Prostate gland (tissue), 2 donors: ENCODE measurements at regions not wholly inside any gene's neighbourhood (a gene's known extent, or its start where the extent isn't known, plus 50 kb on each side); places are given as distances from the start of the nearest gene placed in this dataset.

ENCODE experiments used
- POLR2AphosphoS5 ChIP-seq: sonication (generic); formaldehyde crosslinking; IDR thresholded peaks from one replicate; pipeline ENCODE4 v1.6.1; 2017; ENCODE audit warnings: antibody characterized with exemption
- TF ChIP-seq, protein P1 (sequence below), 4 experiments: fragments of 200-600 bp in 2 of 4; fragments of 450-650 bp in 2 of 4; sonication (generic) in 2 of 4; IDR thresholded peaks; 1 replicate in 3 of 4; 2 replicates in 1 of 4; pipeline ENCODE4 v1.5.1; 2016 to 2019; ENCODE audit warnings: antibody characterized with exemption in 4 of 4, mild to moderate bottlenecking in 2 of 4, moderate library complexity in 2 of 4

- TF ChIP-seq POLR2AphosphoS5, result no peak
- TF ChIP-seq, protein P1, sequence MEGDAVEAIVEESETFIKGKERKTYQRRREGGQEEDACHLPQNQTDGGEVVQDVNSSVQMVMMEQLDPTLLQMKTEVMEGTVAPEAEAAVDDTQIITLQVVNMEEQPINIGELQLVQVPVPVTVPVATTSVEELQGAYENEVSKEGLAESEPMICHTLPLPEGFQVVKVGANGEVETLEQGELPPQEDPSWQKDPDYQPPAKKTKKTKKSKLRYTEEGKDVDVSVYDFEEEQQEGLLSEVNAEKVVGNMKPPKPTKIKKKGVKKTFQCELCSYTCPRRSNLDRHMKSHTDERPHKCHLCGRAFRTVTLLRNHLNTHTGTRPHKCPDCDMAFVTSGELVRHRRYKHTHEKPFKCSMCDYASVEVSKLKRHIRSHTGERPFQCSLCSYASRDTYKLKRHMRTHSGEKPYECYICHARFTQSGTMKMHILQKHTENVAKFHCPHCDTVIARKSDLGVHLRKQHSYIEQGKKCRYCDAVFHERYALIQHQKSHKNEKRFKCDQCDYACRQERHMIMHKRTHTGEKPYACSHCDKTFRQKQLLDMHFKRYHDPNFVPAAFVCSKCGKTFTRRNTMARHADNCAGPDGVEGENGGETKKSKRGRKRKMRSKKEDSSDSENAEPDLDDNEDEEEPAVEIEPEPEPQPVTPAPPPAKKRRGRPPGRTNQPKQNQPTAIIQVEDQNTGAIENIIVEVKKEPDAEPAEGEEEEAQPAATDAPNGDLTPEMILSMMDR (IDR thresholded peaks at IDR 0.05), result no peak
Measured at GRCh38 chr5:125306741-125307140, 560.3 kb upstream of the ZNF608 start.
